HG02610 (cell line): ENCODE measurements at regions not wholly inside any gene's neighbourhood (a gene's known extent, or its start where the extent isn't known, plus 50 kb on each side); places are given as distances from the start of the nearest gene placed in this dataset.

ENCODE experiments used
- ATAC-seq: cut with Tn5 transposase; IDR thresholded peaks from one replicate; pipeline ENCODE4 v1.9.1; 2021; ENCODE audit warnings: mild to moderate bottlenecking, moderate library complexity; ENCODE audit not compliant: unreplicated experiment

DNA sequence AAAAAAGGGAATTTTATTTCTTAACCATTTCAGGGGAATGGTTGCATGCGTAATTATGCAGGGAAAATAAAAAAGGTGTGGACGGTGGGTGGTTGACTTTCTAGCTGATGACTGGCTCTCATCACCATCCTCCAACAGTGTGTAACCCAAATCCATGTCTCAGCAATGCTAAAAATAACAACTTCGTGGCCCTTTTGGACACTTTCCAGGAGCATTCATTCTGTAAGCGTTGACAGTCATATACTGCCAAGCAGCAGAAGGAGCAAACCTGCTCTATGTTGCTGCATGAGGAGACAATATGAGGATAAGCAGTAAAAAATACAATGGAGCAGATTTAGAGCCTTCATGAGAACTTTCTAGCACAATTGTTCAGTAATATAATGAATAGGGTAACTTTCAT lies 189.1 kb downstream of the ANXA2 start:
- no peak for ATAC-seq

DNA sequence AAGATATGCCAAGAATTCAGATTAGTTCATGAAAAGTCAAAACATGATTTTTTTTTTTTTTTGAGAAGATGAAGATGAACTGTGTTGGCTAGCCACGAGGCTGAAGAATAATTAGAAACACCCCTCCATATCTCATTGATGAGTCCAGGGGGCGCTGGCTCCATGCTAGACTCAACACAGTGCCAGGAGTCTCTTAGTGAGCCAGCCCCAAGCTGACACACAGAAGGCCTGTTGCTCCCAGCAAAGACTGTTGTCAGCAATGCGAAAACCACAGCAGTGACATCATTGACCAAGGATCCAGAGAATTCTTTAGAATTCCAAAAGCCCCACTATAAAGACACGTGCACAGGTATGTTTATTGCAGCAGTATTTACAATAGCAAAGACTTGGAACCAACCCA lies 185.2 kb downstream of the ANXA2 start:
- no peak for ATAC-seq

GRCh38 chr15:60213377-60214000 lies 184.3 kb downstream of the ANXA2 start:
- ATAC-seq = no peak

DNA sequence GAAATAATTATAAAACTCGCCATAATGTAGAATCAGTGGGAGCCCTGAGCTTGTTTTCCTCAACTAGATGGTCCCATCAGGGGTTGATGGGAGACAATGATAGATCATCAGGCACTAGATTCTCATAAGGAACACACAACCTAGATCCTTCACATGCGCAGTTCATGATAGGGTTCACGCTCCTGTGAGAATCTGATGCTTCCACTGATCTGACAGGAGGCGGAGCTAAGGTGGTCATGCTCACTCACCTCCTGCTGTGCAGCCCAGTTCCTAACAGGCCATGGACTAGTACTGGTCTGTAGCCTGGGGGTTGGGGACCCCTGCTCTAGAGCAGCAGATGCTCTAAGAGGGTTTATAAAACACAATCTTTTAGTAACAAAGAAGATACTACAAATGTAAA lies 183.6 kb downstream of the ANXA2 start:
- ATAC-seq = no peak

DNA sequence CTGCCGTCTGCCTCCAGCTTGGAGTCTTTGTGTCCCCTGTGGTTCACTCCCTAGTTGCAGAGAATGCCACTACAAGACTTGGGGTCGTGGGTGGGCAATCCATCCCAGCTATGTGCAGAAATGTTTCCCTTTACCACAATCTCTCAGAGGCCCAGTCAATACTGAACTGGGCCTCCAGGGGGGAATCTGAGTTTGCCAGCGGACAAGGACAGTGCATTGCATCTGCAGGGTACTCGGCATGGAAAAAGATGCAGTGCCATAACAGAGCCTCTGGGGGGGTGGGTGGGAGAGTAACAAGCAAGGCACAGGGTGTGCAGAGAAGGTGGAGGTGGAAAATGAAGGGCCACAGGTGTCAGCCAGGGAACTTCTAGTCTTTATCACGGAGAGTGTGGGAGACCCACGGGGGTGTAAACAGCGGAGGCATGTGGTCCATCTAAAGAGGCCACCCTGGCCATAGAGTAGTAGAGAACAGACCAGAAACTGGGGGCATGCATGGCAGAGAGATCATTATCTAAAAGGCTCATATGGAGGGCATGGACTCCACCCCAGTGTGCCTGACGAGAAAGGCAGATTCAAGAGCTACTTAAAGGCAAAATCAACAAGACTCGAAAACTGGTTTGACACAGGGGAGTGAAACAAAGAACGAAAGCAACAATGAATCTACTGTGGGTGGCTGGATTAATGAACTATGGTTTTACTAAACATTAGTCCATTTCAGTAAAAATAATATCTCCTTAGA lies 182.4 kb downstream of the ANXA2 start:
- ATAC-seq = no peak

DNA sequence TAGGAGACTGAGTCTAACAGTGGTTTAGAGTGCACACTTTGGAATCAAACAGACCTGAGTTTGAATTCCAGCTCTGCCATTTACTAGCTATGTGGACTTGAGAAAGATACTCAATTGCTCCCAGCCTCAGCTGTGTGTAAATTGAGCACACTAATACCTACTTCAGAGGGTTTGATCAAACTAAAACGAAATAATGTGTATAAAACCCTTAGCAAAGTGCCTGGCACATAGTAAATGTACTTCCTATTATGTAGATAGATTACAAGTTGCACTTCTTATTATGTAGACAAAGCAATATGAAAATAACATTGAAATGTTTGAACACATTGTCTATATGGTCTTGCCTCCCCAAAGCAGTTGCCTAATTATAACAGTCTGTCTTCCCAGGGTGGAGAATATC lies 180.6 kb downstream of the ANXA2 start:
- ATAC-seq = no peak

DNA sequence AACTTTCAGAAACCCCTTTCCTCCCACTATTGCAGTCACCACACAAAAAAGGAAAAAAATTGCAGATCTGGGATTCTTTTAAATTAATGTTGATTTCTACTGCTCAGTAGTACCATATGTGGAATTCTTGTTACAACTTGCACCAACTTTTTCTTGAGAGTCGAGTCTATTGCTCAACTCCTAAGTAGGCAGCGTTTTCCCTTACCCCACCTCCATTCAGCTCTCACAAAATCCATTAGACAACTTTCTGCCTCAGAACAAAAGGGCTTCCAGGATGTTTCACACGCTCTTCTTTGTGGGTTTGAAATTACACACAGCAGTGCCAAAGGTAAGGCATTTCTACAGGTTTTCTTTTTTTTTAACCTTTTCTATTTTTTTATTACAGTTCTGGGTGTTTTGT lies 179.5 kb downstream of the ANXA2 start:
- ATAC-seq = no peak

- ATAC-seq = no peak
Observed at GRCh38 chr15:60219866-60220265, 177.9 kb downstream of the ANXA2 start.

DNA sequence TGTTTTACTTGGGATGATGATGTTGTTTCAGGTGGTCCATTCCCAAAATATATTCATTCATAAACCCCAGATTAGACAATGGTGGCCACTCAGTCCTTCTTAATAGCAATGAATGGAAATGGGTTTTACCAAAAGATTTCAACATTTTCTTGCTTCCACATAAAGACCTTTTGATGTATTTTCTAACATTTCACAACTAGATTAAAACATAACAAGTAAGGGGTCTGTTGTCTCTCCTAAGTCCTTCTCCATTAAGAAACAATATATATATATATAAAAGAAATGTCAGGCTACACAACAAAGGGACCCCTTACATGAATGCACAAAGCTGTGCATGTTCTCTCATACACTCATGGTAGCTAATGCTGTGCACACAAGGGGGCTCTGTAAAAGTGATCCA lies 176.4 kb downstream of the ANXA2 start:
- ATAC-seq = no peak

DNA sequence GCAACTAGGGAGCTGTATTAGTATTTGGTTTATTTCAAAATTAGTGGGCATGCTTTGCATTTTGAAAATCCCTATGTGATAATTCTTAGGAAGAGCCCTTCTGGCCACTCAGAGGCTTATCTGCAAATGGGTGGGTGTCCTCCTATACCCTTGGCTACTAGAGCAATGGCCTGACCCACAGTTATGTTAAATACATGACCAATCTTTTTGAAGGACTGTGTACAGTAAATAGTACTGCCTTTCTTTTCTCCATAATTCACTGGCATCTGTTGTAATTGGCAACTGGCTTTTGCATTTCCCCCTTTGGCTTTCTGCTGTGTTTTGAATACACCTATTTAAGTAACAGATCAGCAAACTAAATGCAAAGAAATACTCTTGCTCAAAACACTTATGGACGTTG lies 175.4 kb downstream of the ANXA2 start:
- no peak for ATAC-seq

GRCh38 chr15:60223176-60223575 lies 174.6 kb downstream of the ANXA2 start:
- ATAC-seq = no peak

DNA sequence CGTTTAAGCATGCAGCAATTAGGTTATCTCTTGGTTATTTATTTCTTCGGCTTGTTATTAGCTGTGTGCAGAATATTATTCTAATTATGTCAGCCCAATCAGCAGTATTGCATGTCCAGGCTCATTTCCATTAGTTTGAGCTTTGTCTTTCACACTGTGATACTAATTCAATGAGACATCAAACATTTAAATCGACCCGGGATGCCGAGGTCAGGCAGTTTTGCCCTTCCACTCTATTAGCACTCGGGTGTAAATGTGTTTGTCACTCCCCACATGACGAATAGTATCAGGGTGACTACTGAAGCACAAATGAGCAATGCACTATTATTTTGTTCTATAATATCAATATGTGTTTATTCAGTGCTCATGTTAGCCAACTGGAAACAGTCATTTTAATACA lies 170.9 kb downstream of the ANXA2 start:
- ATAC-seq = no peak

DNA sequence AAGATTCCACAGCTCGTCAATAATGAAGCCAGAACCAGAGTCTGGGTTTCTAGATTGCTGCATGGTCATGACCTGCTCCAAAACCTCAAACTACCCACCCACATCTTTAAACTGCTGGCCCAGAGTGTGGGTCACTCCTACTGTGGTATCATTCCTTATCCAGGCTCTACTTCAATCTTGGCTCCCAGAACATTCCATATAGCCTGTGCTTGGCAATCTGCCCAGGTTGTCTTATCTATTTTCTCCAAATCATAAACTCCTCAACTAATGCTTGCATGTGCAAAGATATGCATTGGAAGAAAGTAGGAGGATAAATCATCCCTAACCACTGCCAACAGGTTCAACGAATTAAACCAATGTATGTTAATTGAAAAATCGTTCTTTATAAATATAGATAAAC lies 169.7 kb downstream of the ANXA2 start:
- ATAC-seq = no peak

- no peak for ATAC-seq
Observed at GRCh38 chr15:60228619-60229018, 169.2 kb downstream of the ANXA2 start.

- ATAC-seq = no peak
Observed at GRCh38 chr15:60235951-60236710, 161.7 kb downstream of the ANXA2 start.

DNA sequence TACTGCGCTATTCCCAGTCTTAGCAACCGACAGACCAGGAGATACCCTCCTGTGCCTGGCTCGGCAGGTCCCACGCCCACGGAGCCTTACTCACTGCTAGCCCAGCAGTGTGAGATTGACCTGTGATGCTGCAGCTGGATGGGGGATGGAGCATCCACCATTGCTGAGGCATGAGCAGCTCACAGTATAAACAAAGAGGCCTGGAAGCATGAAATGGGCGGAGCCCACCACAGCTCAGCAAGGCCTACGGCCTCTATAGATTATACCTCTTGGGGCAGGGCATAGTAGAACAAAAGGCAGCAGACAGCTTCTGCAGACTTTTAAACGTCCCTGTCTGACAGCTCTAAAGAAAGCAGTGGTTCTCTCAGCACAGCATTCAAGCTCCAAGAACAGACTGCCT lies 160.3 kb downstream of the ANXA2 start:
- ATAC-seq = no peak

DNA sequence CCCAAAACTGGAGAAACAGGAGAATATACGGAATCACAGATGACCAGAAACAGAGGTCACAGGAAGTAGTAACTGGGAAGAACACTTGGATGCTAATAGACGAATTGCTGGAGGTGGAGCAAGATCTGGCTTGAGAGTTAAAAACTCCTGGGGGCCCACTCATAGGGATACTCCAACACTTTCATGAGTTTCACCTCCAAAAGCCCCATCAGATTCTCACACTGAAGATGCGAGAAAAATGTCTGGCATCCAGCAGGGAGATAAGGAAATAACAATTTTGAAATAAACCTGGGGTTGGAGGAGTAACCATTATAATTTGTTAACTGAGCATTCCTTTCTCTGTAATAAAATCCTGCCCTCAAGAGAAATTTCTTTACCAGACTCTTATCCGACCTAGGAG lies 154.0 kb downstream of the ANXA2 start:
- ATAC-seq = no peak

DNA sequence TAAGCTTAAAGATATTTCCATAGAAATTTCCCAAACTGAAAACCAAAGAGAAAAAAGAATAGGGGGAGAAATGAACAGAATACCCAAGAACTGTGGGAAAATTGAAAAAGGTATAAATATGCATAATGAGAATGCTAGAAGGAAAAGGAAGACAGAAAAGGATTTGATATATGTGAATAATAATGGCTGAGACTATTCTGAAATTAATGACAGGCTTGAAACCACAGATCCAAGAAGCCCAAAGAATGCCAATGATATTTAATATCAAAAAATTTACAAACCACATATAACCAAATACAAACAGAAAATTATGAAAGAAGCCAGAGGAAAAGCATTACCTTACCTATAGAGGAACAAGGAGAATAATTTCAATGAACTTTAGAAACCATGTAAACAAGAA lies 153.0 kb downstream of the ANXA2 start:
- ATAC-seq = no peak

DNA sequence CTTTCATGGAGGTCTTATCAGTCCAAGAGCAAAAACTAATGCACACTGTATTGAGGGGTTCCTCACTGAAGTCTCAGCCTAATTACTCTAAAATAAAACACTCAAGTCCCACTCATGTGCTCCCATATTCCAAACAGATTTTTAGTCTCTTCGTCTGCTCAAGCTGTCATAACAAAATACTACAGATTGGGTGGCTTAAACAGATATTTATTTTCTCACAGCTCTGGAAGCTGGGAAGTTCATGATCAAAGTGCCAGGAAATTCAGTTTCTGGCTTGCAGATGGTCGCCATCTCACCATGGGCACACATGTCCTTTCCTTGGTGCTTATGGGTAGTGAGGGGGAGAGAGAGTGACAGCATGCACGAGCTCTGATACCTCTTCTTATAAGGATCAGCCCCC lies 147.5 kb downstream of the ANXA2 start:
- ATAC-seq = no peak

- no peak for ATAC-seq
Observed at GRCh38 chr15:60251300-60252070, 146.3 kb downstream of the ANXA2 start.

DNA sequence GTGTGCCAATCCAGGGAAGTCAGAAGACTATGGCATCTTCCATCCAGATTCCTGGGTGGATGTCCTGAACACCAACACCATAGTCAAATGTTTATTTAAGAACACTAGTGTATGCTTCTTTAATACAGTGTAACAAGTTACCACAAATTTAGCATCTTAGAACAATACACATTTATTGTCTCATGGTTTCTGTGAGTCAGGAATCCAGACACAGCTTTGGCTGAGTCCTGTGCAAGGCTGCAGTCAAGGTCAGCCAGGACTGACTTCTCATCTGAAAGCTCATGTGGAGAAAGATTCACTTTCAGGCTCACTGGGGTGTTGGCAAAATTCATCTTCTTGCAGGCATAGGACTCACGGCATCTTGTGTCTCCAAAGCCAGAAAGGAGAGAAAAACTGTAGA lies 143.4 kb downstream of the ANXA2 start:
- no peak for ATAC-seq
